ENCODE measurements at regions not wholly inside any gene's neighbourhood (a gene's known extent, or its start where the extent isn't known, plus 50 kb on each side); places are given as distances from the start of the nearest gene placed in this dataset.

GRCh38 chr14:25658988-25659387, 609.0 kb upstream of the STXBP6 start:
- no peak for TF ChIP-seq POLR2A (IDR thresholded peaks at IDR 0.05)
- TF ChIP-seq CTCF (IDR thresholded peaks at IDR 0.05): no peak

All from prostate gland (tissue), 2 donors.